NCI-H524 (cell line): ENCODE measurements at regions not wholly inside any gene's neighbourhood (a gene's known extent, or its start where the extent isn't known, plus 50 kb on each side); places are given as distances from the start of the nearest gene placed in this dataset.
"Not testable (repeated sequence)": the region's sequence is repeated elsewhere in the genome, so short reads cannot be mapped to it uniquely, and the experiment has no call there.

Experiments used
- DNase-seq, 2 experiments: peaks; one replicate each; lab custom pipeline; 2025; lab: John Stamatoyannopoulos, UW

- no peak for DNase-seq
These were observed 388.4 kb downstream of the TFEC start for GRCh38 chr7:115642194-115642593.

- DNase-seq: no peak
These were observed 391.7 kb downstream of the TFEC start for GRCh38 chr7:115638853-115639252.

GRCh38 chr7:115637128-115637527 lies 393.4 kb downstream of the TFEC start:
- no peak for DNase-seq

- DNase-seq: no peak
These were observed 394.7 kb downstream of the TFEC start for GRCh38 chr7:115635876-115636275.

GRCh38 chr7:115635376-115635775 lies 395.2 kb downstream of the TFEC start:
- no peak for DNase-seq

- DNase-seq: no peak
These were observed 395.9 kb downstream of the TFEC start for GRCh38 chr7:115634633-115635032.

DNA sequence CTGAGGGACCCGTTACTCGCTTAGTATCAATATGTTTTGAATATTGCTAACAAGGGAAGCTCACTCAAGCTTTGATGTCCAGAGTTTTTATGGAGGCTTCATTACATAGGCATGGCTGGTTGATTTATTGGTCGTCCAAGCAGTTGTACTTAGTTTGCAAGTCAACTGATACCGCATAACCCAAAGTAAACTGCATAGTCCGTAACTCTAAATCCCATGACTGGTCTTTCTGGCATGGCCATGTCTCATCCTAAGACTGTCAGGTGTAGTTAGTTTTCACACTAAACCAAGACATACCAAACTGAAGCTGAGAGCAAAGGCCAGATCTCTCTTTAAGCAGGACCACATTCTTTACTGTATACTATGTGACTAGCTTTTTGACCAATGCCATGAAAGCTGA lies 397.9 kb downstream of the TFEC start:
- no peak for DNase-seq

DNA sequence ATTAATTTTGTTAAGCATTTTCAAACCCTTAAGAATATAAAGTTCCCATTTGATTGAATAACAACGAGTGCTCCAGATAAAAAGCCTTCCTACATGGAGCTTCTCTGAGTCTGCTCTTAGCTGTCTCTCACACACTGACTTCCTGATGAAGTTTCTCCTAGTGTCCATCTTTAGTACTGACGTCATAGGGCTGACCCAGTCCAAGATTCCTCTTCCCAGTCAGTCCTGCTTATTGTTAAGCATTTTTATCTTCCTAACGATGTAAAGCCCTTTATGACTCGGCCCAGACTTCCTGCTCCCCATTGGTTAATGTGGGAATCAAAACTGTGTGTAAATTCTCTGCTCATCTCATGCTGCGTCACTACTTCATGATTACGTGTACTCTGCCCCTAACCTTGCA lies 398.8 kb downstream of the TFEC start:
- no peak for DNase-seq

- DNase-seq: no peak
These were observed 400.5 kb downstream of the TFEC start for GRCh38 chr7:115630049-115630448.

DNA sequence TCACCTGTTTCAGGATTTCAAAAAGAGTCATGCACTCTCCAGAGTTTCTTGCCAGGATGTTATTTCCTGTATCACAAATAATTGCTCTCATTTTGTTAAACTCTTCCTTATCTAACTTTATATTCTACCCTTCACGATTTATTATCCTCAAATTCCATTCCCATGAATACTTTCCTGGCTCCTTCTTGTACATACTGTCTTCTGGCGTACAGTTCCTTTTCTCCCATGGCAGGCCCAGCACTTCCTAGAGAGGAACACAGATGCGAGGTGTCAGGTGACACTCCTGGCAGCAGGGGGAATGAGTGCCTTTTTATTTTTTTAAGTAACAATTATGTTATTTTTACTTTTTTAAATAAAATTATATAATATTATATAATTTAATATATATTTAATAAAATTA lies 411.9 kb downstream of the TFEC start:
- DNase-seq: peak in 1 of 2 experiments; percentile 14

DNA sequence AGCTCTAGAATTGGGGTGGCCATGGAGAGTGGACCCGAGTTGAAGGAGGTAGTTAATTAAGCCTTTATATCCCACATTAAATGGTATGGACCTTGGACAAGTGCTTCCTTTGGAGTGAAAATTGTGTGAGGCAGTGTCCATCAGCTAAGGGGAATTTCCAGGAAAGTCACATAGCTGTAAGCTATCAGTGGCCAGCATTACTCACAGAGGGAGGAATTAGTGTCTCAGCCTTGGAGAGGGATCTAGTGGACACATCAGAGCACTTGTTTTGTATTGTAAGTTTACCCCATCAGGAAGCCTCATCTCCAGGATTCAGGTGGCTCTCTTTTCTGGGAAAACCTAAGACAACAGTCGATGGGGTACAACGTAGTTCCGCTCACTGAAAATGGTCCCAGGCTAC lies 416.7 kb downstream of the TFEC start:
- no peak for DNase-seq

DNA sequence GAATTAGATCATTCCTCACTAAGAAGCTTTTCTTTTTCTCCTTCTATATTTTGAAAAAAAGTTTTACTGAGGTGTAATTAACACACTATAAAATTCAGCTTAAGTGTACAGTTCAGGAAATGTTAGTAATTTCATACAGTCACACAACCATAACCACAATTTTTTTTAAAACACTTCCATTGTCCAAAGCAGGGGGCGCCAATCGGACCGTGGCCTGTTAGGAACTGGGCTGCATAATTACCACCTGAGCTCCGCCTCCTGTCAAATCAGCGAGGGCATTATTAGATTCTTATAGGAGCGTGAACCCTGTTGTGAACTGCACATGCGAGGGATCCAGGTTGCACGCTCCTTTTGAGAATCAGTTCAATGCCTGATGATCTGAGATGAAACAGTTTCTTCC lies 427.1 kb downstream of the TFEC start:
- no peak for DNase-seq

- peak in 1 of 2 experiments; percentile 1 for DNase-seq
These were observed 430.4 kb downstream of the TFEC start for GRCh38 chr7:115600207-115600606.

DNA sequence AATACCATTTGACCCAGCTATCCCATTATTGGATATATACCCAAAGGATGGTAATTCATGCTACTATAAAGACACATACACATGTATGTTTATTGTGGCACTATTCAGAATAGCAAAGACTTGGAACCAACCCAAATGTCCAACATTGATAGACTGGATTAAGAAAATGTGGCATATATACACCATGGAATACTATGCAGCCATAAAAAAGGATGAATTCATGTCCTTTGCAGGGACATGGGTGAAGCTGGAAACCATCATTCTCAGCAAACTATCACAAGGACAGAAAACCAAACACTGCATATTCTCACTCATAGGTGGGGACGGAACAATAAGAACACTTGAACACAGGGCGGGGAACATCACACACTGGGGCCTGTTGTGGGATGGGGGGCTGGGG lies 431.4 kb downstream of the TFEC start:
- DNase-seq: not testable (repeated sequence)

GRCh38 chr7:115597220-115597619 lies 433.3 kb downstream of the TFEC start:
- DNase-seq: not testable (repeated sequence)

GRCh38 chr7:115593111-115593510 lies 437.5 kb downstream of the TFEC start:
- DNase-seq: no peak

DNA sequence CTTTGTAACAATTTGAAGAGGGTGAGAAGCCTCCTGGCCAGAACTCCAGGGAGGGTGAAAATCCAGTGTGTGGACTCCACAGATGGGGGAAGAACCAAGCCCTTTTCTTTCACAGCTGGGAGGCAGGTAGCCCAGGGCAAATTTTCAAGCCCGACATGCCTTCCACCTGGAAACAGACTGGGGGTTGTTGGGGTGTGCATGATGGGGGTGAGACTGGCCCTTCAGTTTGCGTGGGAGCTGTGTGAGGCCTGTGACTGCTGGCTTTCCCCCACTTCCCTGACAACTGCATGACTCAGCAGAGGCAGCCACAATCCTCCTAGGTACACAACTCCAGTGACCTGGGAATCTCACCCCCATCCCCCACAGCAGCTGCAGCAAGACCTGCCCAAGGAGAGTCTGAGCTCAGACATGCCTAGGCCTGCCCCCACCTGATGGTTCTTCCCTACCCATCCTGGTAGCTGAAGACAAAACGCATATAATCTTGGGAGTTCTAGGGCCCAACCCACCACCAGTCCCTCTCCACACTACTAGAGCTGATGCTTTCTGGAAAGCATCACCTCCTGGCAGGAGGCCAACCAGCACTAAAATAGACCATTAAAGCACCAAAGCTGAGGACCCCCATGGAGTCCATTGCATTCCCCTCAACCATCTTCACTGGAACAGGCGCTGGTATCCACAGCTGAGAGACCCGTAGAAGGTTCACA lies 445.4 kb downstream of the TFEC start:
- DNase-seq: peak in 1 of 2 experiments; percentile 33

DNA sequence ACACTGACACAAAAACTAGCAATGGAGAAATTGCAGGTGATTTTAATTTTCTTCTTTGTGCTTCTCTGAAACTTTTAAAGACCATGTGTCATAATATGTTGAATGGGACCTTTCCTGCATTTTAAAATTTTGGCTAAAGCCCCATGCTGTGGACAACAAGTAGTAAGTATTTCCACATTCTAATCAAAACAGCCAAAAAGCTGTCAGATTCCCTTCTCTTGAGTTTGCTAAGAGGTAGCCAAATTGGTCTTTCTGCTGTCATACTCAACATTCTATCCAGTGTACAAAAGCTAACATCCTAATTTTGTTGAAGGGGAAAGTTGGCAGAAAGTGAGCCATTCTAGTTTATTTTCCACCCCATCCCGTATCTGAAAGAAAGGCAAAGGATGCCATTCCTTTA lies 447.6 kb downstream of the TFEC start:
- DNase-seq: no peak

DNA sequence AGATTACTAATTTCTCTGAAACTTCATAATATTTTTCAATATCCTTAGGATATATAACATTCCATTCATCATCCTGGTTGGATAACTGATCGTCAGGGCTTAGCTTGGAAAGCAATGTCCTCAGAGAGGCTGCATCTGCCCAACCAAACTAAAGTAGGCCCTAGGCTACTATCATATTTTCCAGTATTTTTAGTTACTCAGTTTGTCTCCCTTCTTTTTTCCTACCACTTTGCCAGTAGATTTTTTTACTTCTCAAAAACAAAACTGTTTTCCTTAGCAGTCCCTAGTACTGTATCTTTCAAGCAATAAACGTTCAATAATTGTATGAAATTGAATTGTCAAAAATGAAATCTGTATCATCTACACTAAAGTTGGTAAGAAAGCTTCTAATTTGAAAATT lies 452.0 kb downstream of the TFEC start:
- DNase-seq: no peak

DNA sequence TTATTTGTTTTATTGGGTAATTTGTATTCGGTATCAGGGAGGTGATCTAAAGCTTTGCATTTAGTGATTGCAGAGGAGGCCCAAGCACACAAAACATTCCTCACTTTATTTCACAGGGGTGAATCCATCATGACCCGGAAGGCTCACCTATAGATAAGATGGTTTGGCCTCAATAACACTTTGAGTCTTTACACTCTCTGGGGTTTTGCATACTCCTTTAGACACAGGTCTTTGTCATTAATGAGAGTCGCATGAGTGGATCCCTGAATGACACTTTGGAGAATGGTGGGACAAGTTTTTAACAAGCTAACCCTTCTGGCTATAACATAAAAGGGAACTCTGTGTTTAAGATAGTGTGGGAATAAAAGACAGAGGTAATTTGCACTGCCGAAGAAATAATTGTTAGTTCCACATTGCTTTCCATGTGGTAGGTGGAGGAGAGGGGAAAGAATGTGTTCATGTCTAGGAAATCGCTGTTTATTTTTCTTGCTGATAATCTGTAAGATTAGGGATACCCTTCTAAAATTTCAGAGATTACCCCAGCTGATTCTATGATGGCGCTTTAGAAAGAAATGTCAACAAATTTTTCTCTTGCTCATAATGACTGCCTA lies 455.8 kb downstream of the TFEC start:
- no peak for DNase-seq

DNA sequence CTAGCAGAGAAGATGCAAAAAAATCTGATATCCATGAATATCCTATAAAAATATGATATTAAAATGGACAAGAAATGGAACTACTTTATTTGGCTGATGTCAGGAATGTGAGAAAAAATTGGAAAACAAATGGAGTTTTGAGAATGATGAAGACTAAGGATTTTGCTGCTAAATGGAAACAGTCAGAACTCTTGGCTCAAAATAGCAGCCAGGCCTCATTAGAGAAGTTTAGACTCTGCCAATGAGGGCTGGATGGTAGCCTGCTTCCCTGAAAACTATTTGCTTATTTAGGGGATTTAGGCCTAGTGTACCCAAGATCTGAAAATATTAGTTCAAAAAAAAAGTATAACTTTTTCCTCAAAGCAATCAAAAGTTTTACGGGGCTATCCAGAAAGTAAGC lies 458.5 kb downstream of the TFEC start:
- DNase-seq: no peak

DNA sequence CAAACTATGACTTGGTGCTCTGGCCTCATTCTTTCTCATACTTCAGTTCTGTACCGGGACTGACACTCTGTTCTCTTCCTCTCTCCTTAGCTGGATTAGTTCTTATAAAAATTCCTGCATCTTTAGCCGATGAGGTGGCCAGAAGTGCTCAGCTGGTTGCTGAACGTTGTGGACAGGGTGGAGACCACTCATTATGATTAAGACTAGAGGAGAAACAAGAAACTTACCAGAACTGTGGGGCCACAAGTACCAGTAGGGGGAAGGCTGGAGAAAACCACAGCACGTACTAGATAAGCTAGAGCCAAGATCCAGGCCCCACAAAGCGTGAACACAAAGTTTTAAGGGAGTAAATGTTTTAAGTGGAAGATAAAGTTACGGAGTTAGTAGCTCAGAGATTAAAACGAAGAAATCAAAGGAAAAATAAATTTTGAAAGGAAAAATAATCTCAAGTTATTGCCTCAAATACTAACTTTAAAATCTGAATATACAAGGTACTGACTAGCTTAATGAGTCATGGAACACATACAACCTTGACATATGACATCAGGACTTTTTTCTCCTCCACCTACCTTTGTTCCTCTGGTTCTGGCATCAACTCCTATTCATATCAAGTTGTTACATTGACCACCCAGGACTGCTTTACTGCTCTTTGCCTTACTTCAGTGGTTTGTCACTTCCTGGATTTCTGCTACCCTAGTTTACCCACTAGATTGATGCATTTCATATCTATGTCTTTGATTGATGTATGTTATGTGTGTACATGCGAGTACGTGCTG lies 469.0 kb downstream of the TFEC start:
- DNase-seq: no peak

DNA sequence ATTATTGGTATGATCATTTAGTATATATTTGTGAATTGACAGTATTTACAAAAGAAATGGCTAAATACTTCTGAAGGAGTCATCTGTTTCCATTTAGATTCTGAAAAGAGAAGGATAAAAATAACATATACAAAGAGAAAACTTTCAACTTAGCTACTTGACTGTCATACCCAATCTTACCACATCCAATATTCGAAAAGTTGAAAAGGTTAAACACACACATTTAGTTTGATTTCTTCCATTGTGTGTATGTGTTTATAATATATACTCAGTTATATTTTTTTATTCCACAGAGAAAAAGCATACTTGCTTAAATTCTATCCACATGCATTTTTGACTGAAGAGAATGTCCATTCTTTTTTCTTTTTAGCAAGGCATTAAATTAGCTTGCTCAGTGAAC lies 470.7 kb downstream of the TFEC start:
- no peak for DNase-seq
